ENCODE measurements at regions not wholly inside any gene's neighbourhood (a gene's known extent, or its start where the extent isn't known, plus 50 kb on each side); places are given as distances from the start of the nearest gene placed in this dataset.

DNA sequence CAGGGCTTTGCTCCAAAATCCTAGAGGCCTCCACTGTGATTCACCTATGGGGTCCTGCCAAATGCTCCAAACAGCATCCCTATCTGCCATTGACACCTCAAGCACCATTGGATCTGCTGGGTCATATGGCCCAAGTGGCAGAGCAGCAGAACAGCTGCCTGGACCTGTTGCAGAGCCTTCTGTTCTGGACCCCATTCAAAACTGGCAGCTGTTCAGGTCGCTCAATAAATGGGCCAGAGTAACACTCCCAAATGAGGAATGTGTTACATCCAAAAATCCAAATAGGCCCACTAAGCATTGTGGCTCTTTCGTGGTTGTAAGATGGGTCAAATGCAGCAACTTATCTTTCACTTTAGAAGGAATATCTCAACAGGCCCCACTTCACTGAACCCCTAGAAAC lies 783.6 kb downstream of the DCDC2C start:
- H3K4me3 ChIP-seq (ENCODE audit: low read depth, low read length), result no peak overlapping the region
- no peak for DNase-seq (ENCODE audit: low read depth)
- TF ChIP-seq, protein P1, sequence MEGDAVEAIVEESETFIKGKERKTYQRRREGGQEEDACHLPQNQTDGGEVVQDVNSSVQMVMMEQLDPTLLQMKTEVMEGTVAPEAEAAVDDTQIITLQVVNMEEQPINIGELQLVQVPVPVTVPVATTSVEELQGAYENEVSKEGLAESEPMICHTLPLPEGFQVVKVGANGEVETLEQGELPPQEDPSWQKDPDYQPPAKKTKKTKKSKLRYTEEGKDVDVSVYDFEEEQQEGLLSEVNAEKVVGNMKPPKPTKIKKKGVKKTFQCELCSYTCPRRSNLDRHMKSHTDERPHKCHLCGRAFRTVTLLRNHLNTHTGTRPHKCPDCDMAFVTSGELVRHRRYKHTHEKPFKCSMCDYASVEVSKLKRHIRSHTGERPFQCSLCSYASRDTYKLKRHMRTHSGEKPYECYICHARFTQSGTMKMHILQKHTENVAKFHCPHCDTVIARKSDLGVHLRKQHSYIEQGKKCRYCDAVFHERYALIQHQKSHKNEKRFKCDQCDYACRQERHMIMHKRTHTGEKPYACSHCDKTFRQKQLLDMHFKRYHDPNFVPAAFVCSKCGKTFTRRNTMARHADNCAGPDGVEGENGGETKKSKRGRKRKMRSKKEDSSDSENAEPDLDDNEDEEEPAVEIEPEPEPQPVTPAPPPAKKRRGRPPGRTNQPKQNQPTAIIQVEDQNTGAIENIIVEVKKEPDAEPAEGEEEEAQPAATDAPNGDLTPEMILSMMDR (IDR thresholded peaks at IDR 0.05; ENCODE audit: control insufficient read depth, extremely low read depth, insufficient read depth), result no peak

DNA sequence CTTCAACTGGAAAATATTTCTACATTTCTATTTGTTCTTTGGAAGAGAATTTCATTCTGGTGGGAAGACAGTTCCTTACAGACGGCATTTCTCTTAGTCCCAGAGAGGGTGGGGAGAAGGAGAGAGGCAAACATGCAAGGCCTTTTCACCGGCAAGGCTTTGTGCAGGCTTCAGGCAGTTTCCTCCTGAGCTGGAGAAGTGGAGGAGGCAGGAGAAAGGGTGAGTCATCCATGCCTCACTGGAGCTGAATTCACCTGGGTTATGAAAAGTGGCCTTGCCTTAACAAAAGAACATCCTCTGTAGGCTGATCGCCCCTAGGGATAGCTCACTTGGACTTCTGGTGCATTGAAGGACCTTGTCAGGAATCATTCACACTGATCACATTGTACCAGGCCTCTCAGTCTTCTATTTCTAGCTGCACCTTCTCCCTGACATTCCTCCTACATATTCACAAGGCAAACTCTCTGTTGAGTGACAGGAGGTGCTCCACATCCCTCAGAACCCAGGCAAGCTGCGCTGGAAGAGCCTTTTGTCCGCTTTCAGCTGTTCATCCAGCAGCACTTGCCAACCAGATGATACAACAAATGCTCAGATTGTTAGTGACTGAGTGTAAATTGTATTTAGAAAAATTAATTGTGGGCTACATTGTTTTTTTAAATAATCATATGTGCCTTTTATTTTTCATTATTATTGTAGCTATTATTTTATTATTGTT lies 796.1 kb downstream of the DCDC2C start:
- no peak for DNase-seq (ENCODE audit: low read depth)
- TF ChIP-seq, protein P1 (IDR thresholded peaks at IDR 0.05; ENCODE audit: control insufficient read depth, extremely low read depth, insufficient read depth), result no peak
- no peak overlapping the region for H3K4me3 ChIP-seq (ENCODE audit: low read depth, low read length)

DNA sequence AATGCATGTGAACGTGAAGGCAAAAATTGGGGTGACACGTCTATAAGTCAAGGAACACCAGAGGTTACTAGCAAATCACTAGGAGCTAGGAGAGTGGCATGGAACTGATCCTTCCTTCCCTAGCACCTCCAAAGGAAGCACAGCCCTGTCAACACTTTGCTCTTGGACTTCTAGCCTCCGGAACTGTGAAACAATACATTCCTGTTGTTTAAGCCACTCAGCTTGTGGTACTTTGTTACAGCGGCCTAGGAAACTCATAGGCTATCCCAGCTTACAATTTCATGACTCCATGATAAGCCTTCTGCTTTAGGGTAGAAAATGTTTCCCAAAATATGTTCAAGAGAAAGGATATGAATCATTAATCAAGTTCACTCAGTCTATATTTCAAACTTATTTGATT lies 798.1 kb downstream of the DCDC2C start:
- DNase-seq (ENCODE audit: low read depth), result no peak
- TF ChIP-seq, protein P1 (IDR thresholded peaks at IDR 0.05; ENCODE audit: control insufficient read depth, extremely low read depth, insufficient read depth), result no peak
- no peak overlapping the region for H3K4me3 ChIP-seq (ENCODE audit: low read depth, low read length)

DNA sequence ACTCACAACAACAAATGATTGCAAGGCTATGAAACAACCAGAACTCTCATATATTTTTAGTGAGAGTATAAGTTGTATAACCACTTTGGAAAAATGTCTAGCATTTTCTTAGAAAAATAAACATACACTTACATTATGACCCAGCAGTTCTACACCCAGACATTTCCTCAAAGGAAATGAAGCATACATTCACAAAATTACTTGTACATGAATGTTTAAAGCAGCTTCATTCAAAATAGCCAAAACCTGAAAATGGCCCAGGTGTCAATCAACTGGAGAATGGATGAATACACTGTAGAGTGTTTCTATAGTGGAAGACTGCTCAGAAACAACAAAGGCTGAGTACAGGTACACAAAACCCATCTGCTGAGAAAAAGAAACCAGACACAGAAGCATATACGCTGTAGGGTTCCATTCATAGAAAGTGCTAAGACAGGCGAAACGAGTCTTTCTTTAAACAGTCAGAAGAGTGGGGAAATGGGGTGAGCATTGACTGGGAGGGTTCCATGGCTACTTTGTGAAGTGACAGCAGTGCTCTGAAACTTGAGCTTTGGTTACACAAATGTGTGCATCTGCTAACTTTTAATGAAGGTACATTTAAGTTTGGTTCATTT lies 799.0 kb downstream of the DCDC2C start:
- TF ChIP-seq, protein P1 (IDR thresholded peaks at IDR 0.05; ENCODE audit: control insufficient read depth, extremely low read depth, insufficient read depth), result no peak
- no peak overlapping the region for H3K4me3 ChIP-seq (ENCODE audit: low read depth, low read length)
- no peak for DNase-seq (ENCODE audit: low read depth)

DNA sequence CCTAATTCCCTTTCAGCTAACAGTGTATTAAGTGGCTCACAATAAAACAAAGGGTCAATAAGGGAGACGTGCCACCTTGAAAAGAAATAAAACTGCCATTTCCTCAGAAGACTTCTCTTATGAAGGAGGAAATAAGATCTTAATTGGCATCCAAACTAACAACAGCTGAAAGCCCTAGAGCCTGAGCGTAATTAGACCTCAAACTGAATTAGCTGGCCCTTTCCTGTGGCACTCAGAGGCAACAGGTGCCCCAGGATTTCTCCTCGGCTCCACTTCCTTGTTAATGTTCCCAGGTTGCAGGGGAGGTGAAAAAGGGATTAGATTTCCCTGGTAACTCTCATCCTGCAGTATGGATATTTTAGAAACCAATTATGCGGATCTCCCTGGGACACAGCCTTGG lies 804.3 kb downstream of the DCDC2C start:
- H3K4me3 ChIP-seq (ENCODE audit: low read depth, low read length), result no peak overlapping the region
- TF ChIP-seq, protein P1 (IDR thresholded peaks at IDR 0.05; ENCODE audit: control insufficient read depth, extremely low read depth, insufficient read depth), result no peak
- no peak for DNase-seq (ENCODE audit: low read depth)

DNA sequence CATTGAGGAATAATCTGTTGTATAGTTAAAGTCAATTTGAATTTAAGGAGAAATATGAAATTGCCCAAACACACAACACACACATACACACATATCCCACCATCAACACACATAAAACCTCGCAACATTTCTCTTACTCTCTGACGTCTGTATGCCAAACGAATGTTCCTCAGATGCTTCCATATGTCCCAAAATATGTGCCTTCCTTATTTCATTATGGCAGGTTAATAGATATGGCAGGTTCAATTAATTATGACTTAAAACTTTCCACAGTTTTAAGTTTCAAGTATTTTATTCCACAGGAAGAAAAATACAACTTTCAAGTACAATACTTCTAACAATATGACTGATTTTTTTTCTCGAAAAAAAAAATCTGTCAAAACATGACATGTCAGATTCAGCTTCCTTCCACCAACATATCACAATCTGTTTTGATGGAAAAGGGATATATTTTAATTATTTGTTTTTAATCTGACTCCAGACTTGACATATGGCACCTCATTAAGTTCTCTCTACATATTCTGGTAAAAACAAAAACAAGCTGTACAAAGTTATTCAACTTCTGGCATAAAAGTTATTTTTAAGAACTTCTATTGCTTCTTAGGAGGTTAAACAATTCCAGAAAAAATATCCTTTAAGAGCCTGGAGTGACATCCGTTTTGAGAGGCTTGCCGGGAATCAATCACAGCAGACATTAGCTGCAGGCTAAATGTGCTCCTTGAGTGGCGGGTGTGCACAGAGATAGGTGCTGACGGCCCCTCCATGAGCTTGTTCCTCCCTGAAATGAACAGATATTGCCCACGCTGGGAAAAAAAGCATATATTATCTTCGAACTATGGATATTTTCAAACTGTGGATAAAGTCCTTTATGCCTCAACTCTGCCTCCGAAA lies 812.7 kb downstream of the DCDC2C start:
- H3K4me3 ChIP-seq (ENCODE audit: low read depth, low read length), result no peak overlapping the region
- no peak for DNase-seq (ENCODE audit: low read depth)
- TF ChIP-seq, protein P1 (IDR thresholded peaks at IDR 0.05; ENCODE audit: control insufficient read depth, extremely low read depth, insufficient read depth), result no peak
